Left lobe of liver (tissue), 2 donors: ENCODE measurements at regions not wholly inside any gene's neighbourhood (a gene's known extent, or its start where the extent isn't known, plus 50 kb on each side); places are given as distances from the start of the nearest gene placed in this dataset.
"Not testable (repeated sequence)": the region's sequence is repeated elsewhere in the genome, so short reads cannot be mapped to it uniquely, and the experiment has no call there.

Experiments used
- ATAC-seq: fragments of 200-7000 bp; cut with Tn5 transposase; one replicate; pipeline ENCODE4 v1.9.1; 2020; ENCODE audit warnings: mild to moderate bottlenecking, moderate library complexity
- DNase-seq: peaks from one replicate; pipeline ENCODE4 v3.0.0-alpha.2; 2020; ENCODE audit warnings: low spot score
- donor health status: DM: no; HTN: no; CAD: no; lungs with moderate emphysema.
- donor health status: DM: no; HTN: yes; CAD: no.

DNA sequence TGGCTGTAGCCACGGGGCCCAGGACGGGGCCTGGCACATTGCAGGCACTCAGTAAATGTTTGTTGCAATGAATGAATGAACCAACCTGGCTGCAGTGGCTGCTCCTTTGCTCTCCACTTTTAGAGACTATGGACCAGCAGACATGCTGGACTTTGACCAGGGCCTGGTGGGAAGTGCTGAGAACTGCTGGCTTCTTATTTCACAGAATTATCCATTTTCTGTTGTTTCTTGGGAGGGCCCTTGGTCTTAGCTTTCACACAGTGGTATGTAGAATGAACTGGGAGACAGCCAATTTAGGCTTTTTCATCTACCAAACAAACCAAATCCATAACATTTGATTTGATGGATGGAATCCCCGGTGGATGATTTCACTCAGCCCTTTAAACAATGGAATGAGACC lies 78.0 kb upstream of the LHFPL2 start:
- DNase-seq (no peak), ATAC-seq (peak; percentile 13)

DNA sequence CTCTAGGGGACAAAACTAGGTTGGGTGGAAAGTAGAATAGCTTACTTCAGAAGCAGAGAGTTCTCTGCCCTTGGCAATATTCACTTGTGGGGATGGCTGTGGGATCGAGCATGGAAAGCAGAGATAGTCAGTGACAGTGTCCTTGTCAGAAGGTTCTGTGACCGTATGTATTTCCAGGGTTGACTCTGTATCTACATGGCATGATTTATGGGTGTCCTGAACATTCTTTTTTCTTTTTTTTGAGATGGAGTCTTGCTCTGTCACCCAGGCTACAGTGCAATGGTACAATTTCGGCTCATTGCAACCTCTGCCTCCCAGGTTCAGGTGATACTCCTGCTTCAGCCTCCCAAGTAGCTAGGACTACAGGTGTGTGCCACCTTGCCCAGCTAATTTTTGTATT lies 77.4 kb upstream of the LHFPL2 start:
- DNase-seq (no peak), ATAC-seq (no peak)

DNA sequence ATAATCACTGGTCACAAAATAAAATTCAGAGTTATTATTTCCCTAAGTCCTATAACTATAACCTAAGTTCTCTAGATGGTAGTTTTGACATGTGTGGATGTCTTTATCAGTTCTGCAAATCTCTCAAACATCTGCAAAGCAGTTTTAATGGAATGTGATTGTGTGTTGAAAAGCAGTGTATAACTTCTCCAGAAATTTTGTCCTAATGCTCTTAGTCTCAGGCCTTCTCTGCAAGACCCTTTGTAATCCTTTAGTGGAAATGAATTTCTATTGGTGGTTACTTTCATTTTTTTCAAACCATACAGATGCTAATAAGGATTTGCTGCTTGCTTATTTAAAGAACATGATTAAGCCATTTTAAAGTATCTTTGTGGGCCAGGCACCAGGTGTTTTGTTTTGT lies 75.5 kb upstream of the LHFPL2 start:
- ATAC-seq = no peak
- DNase-seq = no peak

DNA sequence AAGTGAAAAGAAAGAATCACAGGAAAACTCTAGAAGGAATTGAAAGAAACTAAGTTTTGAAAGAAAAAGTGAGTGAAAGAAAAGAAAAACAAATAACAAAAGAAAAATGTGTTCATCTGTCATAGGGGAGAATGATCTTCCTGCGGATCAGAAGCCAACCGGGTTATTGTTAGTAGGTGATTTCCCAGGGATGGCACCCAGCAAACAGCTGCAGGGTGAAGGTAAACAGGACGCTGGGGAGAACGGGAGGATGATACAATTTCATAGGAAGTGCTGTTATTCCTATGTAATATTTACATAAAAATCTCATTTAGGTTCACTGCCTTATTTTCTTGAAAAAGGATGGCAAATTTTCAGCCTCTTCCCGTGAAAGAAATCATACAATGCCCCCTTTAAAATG lies 72.4 kb upstream of the LHFPL2 start:
- ATAC-seq = no peak
- DNase-seq = no peak

DNA sequence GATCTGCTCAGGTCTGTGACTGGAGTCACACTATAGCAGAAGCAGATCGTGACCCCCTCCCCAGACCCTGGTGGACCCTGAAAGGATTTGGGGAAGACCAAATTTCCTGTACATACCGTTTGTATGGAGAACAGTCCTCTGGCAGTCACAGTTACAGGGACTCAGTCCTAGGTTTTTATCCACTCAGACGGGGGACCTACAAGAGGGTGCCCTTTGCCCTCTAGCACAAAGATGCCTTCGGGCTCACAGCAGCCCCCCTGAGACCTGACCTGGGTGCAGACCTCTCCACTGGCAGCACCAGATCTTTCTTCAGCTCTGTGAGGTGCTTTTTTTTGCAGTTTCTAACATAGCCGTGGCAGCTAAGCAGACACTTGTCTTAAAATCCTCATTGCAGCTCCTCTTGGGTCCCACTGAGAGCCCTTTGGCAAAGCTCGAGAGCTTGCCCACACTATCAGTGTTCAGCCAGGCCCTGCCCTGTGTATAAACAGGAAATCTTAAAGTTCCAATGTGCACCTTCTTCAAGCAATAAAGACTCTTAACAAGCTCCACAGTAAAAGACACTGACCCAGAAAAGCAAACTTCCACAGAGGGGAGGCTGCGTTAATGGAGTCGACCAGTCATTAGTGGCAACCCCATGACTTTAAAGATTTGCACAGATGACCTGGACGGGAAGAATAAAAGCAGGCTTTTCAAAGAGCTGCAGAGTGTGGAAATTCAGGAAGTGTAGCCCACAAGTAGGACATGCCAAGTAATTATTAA lies 71.8 kb upstream of the LHFPL2 start:
- ATAC-seq (no peak), DNase-seq (no peak)

DNA sequence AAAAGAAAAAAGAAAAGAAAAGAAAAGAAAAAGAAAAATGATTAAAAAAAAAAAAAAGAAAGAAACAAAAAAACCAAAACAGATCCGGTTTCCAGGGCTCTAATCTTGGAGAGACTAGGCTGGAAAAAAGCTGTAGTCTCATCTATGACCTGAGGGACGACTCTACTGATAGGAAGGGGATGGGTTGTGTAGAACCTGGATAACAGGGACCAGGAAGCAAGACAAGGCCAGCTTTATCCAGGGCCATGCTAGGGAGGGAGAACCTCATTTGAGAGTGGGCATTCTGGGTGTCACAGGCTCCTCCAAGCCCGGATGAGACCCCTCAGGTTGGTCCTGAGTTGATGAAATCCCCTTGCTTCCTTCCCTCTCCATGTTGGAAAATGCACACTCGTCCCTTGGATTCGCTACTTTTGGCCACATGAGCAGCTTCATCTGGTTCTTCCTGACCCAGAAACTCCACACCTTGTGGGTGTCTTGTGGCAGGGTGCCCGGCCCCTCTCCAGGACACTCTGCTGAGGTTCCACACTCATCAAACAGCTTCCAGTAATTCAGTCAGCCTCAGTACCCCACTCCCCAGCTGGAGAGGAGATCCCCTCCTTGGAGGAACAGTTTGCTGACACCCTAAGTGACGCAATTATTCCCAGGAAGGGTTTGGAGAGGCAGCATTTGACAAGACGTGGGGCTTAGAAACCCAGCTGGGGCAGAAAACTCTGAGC lies 71.1 kb upstream of the LHFPL2 start:
- ATAC-seq (no peak), DNase-seq (no peak)

DNA sequence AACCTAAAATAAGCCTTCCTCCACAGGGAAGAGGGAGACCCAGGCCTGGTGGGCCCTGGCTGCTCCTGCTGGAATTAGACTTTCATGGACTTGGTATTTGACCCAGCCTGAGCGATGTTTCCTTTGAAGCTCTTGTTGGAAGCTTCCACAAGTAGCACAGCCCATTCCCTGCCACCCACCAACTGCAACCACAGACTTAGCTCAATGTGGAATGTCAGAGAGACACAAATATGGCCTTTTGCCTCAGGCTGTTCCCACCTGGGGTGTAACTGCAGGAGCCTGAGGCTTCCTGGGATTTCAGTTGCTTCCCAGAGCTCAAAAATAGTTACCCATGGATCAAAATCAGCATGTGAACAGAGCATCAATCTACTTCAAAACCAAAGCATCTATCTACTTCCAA lies 70.3 kb upstream of the LHFPL2 start:
- ATAC-seq = no peak
- no peak for DNase-seq

DNA sequence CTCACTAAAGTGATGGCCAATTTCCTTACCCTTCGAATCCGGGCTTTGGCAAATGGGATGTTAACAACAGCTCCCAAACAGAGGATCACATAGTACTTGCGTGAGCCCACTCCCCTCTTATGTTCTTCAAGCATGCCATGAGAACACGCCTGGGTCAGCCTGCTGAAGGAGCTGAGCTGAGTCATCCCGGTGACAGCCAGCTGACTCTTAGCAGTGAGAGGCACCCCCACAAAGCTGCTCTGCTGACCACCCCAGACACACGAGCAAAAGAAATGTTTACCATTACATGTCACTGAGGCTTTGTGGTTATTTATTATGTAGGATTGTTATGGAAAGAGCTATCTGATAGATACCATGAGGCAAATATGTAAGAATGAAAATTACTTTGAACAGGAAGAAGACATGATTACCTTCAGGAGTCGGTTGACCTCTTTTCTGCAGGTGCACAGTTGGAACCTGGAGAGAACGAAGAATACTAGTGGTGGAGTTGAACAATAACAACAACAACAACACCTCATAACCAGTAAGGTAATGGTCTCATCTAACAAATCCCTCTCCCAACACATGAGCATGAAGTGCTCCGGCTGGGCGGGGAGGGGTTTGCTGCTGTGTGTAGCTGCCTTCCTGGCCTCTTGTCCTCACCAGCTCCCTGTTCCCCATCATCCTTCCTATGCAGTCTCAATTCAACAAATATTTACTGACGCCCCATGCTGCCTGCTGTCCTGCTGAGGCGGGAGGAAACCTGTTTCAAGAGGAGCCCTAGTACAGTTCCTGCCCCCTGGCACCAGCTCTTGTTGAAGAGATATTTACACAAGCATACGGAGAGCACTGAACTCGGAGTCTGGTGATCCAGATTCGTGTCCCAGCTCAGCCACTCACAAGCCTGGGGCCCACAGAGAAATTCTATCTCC lies 69.4 kb upstream of the LHFPL2 start:
- DNase-seq (no peak), ATAC-seq (no peak)

DNA sequence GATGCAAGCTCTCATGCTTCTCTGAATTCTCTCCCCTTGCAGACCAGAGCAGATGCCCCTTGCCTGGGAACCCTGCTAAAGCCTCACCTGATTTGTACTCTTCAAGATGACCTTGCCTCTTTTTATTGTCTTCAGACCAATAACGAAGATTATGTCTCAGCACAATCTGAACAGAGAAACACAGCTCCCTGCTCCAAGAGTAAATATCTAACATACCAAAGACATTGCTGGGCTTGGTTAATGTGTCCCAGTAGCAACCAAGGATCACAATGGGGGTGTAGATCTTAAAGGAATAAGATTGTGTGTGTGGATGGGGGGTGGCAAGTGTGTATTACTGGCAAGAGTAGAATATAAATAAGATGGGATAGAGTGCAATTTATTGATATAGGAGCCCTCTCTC lies 67.6 kb upstream of the LHFPL2 start:
- DNase-seq (no peak), ATAC-seq (no peak)

DNA sequence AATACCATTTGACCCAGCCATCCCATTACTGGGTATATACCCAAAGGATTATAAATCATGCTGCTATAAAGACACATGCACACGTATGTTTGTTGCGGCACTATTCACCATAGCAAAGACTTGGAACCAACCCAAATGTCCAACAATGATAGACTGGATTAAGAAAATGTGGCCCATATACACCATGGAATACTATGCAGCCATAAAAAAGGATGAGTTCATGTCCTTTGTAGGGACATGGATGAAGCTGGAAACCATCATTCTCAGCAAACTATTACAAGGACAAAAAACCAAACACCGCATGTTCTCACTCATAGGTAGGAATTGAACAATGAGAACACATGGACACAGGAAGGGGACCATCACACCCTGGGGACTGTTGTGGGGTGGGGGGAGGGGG lies 66.8 kb upstream of the LHFPL2 start:
- DNase-seq, ATAC-seq: not testable (repeated sequence)

DNA sequence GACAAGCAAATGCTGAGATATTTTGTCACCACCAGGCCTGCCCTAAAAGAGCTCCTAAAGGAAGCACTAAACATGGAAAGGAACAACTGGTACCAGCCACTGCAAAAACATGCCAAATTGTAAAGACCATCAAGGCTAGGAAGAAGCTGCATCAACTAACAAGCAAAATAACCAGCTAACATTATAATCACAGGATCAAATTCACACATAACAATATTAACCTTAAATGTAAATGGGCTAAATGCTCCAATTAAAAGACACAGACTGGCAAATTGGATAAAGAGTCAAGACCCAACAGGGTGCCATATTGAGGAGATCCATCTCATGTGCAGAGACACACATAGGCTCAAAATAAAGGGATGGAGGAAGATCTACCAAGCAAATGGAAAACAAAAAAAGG lies 63.1 kb upstream of the LHFPL2 start:
- not testable (repeated sequence) for DNase-seq, ATAC-seq

DNA sequence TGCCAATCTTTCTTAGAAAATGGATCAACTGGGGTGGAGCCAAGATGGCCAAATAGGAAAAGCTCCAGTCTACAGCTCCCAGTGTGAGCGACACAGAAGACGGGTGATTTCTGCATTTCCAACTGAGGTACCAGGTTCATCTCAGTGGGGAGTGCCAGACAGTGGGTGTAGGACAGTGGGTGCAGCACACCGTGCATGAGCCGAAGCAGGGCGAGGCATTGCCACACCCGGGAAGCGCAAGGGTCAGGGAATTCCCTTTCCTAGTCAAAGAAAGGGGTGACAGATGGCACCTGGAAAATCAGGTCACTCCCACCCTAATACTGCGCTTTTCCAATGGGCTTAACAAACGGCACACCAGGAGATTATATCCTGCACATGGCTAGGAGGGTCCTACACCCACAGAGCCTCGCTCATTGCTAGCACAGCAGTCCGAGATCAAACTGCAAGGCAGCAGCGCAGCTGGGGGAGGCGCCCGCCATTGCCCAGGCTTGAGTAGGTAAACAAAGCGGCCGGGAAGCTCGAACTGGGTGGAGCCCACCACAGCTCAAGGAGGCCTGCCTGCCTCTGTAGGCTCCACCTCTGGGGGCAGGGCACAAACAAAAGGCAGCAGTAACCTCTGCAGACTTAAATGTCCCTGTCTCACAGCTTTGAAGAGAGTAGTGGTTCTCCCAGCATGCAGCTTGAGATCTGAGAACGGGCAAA lies 61.3 kb upstream of the LHFPL2 start:
- not testable (repeated sequence) for DNase-seq

DNA sequence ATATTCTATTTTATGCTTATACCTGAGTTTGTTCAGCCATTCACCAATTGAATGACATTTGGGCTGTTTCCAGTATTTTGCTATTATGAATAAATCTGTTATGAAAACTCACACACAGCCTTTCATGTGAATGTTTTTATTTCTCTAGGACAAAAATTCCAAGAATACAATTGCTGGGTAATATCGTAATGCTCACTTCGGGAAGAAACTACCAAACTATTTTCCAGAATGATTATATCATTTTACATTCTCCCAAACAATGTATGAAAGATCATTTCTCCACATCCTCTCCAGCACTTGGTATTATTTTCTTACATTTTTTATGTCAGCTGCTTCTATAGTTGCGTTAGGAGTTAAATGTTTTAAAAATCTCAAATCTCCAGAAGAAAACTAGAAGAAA lies 58.3 kb upstream of the LHFPL2 start:
- DNase-seq (no peak), ATAC-seq (no peak)

More for the DNA sequence above, 61.3 kb upstream of the LHFPL2 start:
- not testable (repeated sequence) for ATAC-seq

DNA sequence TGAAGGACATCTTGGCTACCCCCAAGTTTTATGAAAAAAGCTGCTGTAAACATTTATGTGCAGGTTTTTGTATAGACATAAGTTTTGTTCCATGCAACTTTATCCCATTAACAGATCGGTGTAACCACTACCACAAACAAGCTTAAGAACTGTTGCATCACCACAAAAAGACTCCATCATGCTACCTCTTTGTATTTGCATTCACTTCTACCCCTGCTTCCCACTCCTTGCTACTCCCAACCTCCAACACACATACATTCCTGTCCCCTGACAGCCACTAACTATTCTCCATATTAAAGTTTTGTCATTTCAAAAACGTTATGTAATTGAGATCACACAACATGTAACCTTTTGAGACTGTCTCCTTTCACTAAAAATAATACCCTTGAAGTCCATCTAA lies 57.8 kb upstream of the LHFPL2 start:
- DNase-seq = no peak
- ATAC-seq = no peak

DNA sequence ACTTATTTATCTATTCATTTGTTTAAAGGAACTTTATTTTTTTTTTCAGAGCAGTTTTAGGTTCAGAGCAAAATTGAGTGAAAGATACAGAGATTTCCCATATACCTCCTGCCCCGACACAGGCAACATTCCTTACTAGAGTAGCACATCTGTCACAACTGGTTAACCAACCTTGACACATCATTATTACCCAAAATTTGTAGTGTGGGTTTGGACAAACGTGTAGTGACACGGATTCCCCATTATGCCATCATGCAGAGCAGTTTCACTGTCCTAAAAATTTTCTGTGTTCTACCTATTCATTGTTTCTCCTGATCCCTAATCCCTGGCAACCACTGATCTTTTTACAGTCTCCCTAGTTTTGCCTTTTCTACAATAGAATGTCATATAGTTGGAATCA lies 57.3 kb upstream of the LHFPL2 start:
- DNase-seq (no peak), ATAC-seq (no peak)

DNA sequence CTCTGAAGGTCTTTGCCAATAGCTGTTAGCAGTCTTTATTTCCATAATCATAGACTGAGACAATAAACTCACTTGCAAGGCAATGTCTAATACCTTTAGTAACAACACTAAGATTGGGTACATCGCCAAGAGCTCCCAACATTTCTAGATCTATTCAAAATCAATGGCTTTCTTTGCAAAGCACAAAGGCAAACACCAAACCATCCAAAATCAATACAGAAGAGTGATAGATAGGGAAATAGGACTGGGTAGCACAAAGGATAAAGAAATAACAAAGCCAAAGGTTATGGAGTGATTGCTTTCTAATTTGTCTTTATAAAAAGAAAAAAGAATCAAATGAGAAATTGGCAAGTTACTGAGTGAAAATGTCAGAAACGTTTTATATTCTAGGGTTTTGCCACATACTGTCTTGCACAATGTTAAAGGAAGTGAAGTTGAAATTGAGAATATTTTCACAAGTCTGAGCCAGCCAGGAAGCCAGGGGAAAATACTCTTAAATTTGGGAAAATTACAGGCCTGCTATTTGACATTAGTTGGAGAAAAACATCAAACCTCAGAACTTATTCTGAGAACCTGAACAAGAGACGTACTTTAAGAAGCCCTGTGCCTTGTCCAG lies 53.3 kb upstream of the LHFPL2 start:
- no peak for DNase-seq
- peak; percentile 64 for ATAC-seq

DNA sequence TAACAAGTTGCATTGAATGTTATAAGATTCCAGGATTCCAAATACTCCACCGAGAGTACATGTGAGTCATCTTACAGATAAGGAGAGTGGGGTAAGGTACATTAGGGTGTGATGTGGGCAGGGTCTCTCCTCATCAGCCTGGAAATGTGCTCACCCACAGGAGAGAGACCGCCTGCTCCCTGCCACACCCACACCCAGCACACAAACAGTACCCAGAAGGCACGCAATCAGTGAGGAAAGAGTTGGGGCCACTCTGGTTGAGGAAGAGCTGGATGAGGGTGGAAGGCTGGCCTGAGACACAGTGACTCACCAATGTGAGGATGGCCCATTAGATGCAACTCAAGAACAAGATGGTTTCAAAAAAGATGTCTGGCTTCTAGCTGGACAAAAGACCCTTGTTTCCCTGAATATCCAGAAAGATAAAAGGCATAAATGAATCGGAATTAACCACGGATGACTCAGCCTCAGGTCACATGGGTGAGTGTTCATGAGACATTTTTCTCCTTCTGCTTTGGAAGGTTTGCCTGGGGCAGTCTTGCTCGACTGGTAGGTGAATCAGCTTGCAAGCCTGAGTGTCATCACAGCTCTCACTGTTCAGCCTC lies 51.1 kb upstream of the LHFPL2 start:
- ATAC-seq = no peak
- no peak for DNase-seq

DNA sequence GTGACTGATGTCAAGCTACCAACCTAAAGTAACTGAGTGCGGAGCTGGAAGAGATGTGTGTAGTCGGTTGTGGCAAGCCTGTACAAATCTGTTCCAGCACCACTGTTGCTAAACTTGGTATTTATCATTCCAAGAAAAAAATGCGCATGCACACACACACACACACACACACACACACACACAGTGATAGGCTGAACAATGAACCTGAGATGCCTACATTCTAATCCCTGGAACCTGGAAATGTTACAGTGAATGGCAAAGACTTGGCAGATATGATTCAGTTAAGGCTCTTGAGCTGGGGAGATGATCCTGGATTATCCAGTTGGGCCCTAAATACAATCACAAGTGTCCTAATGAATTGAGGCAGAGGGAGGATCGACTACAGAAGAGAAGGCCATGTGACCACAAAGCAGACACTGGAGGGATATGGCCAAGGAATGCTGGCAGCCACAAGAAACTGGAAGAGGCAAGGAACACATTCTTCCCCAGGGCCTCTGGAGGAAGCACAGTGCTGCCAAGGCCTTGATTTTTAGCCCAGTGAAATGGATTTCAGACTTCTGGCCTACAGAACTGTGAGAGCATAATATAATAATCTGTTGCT lies 49.7 kb upstream of the LHFPL2 start:
- no peak for ATAC-seq
- no peak for DNase-seq
